GM12864 (cell line): ENCODE measurements at regions not wholly inside any gene's neighbourhood (a gene's known extent, or its start where the extent isn't known, plus 50 kb on each side); places are given as distances from the start of the nearest gene placed in this dataset.

Experiments used
- DNase-seq: peaks from one replicate; pipeline ENCODE4 v3.0.0-alpha.2; 2011; ENCODE audit warnings: low read depth
- H3K4me3 ChIP-seq: 2 replicates; pipeline ENCODE4 v1.5.1; 2011; ENCODE audit warnings: mild to moderate bottlenecking, low read depth, low read length, control low read depth
- CTCF ChIP-seq: IDR thresholded peaks from 2 replicates; pipeline ENCODE4 v1.5.1; 2011; ENCODE audit warnings: low read depth, mild to moderate bottlenecking, moderate library complexity, low read length, control low read depth, inconsistent platforms; ENCODE audit errors: missing control alignments

- DNase-seq, result no peak
- H3K4me3 ChIP-seq, result no peak overlapping the region
- no peak for TF ChIP-seq CTCF
Measured at GRCh38 chr4:8770518-8771257, 101.0 kb downstream of the HMX1 start.

- no peak for DNase-seq
- no peak for TF ChIP-seq CTCF
- no peak overlapping the region for H3K4me3 ChIP-seq
Measured at GRCh38 chr4:8769645-8770517, 101.8 kb downstream of the HMX1 start.

GRCh38 chr4:8768357-8768999, 103.2 kb downstream of the HMX1 start:
- TF ChIP-seq CTCF, result no peak
- DNase-seq, result no peak
- no peak overlapping the region for H3K4me3 ChIP-seq

GRCh38 chr4:8766610-8767009, 105.0 kb downstream of the HMX1 start:
- DNase-seq, result no peak
- no peak for TF ChIP-seq CTCF
- H3K4me3 ChIP-seq, result no peak overlapping the region

GRCh38 chr4:8765631-8766590, 105.7 kb downstream of the HMX1 start:
- no peak overlapping the region for H3K4me3 ChIP-seq
- TF ChIP-seq CTCF, result no peak
- DNase-seq, result no peak

GRCh38 chr4:8765084-8765483, 106.6 kb downstream of the HMX1 start:
- H3K4me3 ChIP-seq, result no peak overlapping the region
- TF ChIP-seq CTCF, result no peak
- DNase-seq, result no peak
